ENCODE measurements at regions not wholly inside any gene's neighbourhood (a gene's known extent, or its start where the extent isn't known, plus 50 kb on each side); places are given as distances from the start of the nearest gene placed in this dataset.

GRCh38 chr7:142432377-142432776 is 174.5 kb upstream of the PRSS58 start:
- TF ChIP-seq CTCF (conservative IDR thresholded peaks at IDR 0.05) (no peak), ZFX (IDR thresholded peaks at IDR 0.05) (no peak)
